Psoas muscle (tissue), 7 donors: ENCODE measurements at regions not wholly inside any gene's neighbourhood (a gene's known extent, or its start where the extent isn't known, plus 50 kb on each side); places are given as distances from the start of the nearest gene placed in this dataset.

Experiments used
- ATAC-seq, 4 donors: fragments of 200-7000 bp; cut with Tn5 transposase; one replicate each; pipeline ENCODE4 v1.9.1; 2020; ENCODE audit warnings: moderate library complexity in 3 of 4, mild to moderate bottlenecking in 2 of 4
- DNase-seq, 2 donors: peaks; one replicate each; pipeline ENCODE4 v3.0.0-alpha.2; 2020
- H3K27ac ChIP-seq: fragments of 200-600 bp; one replicate; pipeline ENCODE4 v1.8.0; 2022
- H3K27me3 ChIP-seq, 3 donors: fragments of 200-600 bp in 1 of 3; one replicate each; pipeline versions ENCODE4 v1.6.1 to v1.8.0; 2013 to 2022; ENCODE audit warnings: low read length in 2 of 3, mild to moderate bottlenecking in 2 of 3, moderate library complexity in 1 of 3; ENCODE audit not compliant: insufficient read depth in 3 of 3
- H3K36me3 ChIP-seq, 2 donors: fragments of 200-600 bp in 1 of 2; one replicate each; pipeline versions ENCODE4 v1.6.1 to v1.8.0; 2013 to 2022; ENCODE audit warnings: low read depth in 1 of 2, mild to moderate bottlenecking in 1 of 2, moderate library complexity in 1 of 2; ENCODE audit not compliant: insufficient read depth in 1 of 2
- H3K4me1 ChIP-seq: fragments of 200-600 bp; one replicate; pipeline ENCODE4 v1.8.0; 2022
- H3K4me3 ChIP-seq: fragments of 200-600 bp; one replicate; pipeline ENCODE4 v1.8.0; 2022; ENCODE audit warnings: mild to moderate bottlenecking
- H3K9me3 ChIP-seq: fragments of 200-600 bp; one replicate; pipeline ENCODE4 v1.8.0; 2022
- WGBS, 3 donors: extraction: QIAGEN DNeasy Blood & Tissue Kit; methylation state at CpG; one replicate each; pipeline versions ENCODE4 v1.1.6 to v1.1.7; 2013; 5-methylcytosine and 5-hydroxymethylcytosine counted together
- intact Hi-C, 2 donors: fragments of 100-400 bp; cut with DNase I; formaldehyde crosslinking; loops; one replicate each; pipeline versions ENCODE4 v1.11.0 to v1.14.2; 2022
- TF ChIP-seq, protein P1 (sequence below): fragments of 200-600 bp; IDR thresholded peaks from one replicate; pipeline ENCODE4 v1.8.0; 2022; ENCODE audit warnings: antibody characterized with exemption
- donor health status: healthy with polysubstance abuse.
- donor health status: DM: no; HTN: no; CAD: no; lungs with moderate emphysema.
- donor health status: Bipolar disorder and iron deficiency.
- donor health status: healthy.
- donor health status: DM: yes; HTN: yes; CAD: no.
- donor health status: DM: no; HTN: no; CAD: no.
- donor health status: DM: yes; HTN: yes; CAD: no.

DNA sequence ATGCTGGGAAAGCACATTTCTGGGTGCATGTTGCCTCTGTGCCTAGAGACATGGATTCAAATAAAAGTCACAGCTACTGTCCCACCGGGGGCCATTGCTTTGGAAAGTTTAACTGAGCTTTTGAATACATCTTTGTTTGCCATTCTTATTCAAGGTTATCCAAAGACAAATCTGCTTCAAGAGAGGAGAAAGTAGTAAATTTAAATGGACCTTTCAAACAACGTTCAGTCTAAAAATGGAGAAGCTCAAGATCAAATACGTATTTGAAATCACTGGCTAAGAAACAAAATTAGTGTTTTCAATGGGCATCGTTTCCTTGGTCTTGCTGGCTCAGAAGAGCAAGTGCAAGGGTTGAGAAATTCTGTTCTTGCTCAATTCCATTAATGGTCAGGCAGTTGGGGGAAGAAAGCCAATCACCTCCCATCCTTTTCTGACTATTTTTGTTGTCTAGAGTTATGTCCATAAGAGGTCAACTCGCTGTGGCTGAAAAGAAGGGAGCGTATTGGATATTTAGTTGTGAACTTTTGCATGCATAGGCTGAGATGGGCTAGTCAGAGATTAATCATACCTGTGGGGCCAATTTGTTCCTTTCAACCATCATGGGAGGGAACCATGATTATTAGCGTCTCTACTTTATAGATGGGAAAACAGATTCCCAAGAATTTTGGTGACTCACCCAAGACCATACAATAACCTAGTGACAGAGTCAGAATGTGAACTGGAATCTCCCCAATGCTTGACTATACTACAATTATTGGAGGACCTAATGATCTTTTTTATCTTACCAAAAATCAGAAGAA, 276.2 kb upstream of the TNC start:
- Histone ChIP-seq H3K4me1 (no peaks in the 10 kb centered on the region), H3K27me3 (no peaks in the 10 kb centered on the region), H3K27ac (no peak overlapping the region), H3K4me3 (no peak overlapping the region), H3K36me3 (no peaks in the 10 kb centered on the region), H3K9me3 (no peaks in the 10 kb centered on the region)
- 80 to 87% (median 83%) methylated on average over 7 of the region's 7 CpGs for WGBS, 3 donors
- DNase-seq: no peak
- no peak for ATAC-seq
- intact Hi-C loops: no loop called here
- TF ChIP-seq, protein P1, sequence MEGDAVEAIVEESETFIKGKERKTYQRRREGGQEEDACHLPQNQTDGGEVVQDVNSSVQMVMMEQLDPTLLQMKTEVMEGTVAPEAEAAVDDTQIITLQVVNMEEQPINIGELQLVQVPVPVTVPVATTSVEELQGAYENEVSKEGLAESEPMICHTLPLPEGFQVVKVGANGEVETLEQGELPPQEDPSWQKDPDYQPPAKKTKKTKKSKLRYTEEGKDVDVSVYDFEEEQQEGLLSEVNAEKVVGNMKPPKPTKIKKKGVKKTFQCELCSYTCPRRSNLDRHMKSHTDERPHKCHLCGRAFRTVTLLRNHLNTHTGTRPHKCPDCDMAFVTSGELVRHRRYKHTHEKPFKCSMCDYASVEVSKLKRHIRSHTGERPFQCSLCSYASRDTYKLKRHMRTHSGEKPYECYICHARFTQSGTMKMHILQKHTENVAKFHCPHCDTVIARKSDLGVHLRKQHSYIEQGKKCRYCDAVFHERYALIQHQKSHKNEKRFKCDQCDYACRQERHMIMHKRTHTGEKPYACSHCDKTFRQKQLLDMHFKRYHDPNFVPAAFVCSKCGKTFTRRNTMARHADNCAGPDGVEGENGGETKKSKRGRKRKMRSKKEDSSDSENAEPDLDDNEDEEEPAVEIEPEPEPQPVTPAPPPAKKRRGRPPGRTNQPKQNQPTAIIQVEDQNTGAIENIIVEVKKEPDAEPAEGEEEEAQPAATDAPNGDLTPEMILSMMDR: no peak

DNA sequence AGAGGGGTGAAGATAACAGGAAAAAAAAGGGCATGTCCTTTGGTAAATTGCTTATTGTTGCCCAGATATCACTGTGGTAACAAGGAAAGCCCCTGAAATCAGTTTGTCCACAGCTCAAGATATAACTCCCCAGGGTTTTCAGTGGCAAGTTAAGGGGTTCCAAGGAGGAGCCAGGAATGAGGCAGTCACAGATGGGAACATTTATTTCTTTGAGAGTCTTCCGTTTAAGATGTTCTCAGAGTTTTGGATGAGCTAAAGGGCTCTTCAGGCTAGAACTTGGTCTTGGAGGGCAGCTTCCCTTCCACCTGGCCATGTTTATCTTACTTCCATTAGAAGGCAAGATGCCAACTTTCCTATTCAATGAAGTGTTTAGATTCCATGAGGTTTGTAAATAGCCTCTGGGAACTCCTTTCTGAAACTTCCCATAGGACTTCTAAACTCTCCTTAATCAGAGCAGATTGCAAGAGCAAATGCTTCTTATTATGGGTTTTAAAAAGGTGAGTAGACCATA, 277.6 kb upstream of the TNC start:
- no peaks in the 10 kb centered on the region for H3K4me1 ChIP-seq
- TF ChIP-seq, protein P1: no peak
- H3K27ac ChIP-seq: no peak overlapping the region
- whole genome bisulfite sequencing, 3 donors: 0 to 29% (median 16%) methylated on average over 1 of the region's 1 CpG
- ATAC-seq: no peak
- H3K4me3 ChIP-seq: no peak overlapping the region
- intact Hi-C loops: no loop called here
- DNase-seq: no peak
- H3K9me3 ChIP-seq: no peaks in the 10 kb centered on the region
- H3K27me3 ChIP-seq: no peaks in the 10 kb centered on the region
- no peaks in the 10 kb centered on the region for H3K36me3 ChIP-seq

- Histone ChIP-seq H3K27me3 (no peaks in the 10 kb centered on the region), H3K36me3 (no peaks in the 10 kb centered on the region), H3K9me3 (no peaks in the 10 kb centered on the region), H3K4me1 (no peaks in the 10 kb centered on the region), H3K27ac (no peak overlapping the region), H3K4me3 (no peak overlapping the region)
- intact Hi-C loops: no loop called here
- no peak for DNase-seq
- no peak for ATAC-seq
- TF ChIP-seq, protein P1: no peak
Observed at GRCh38 chr9:115396071-115396529, 278.1 kb upstream of the TNC start.

- TF ChIP-seq, protein P1: no peak
- Histone ChIP-seq H3K27me3 (no peaks in the 10 kb centered on the region), H3K27ac (no peak overlapping the region), H3K4me1 (no peaks in the 10 kb centered on the region), H3K4me3 (no peak overlapping the region), H3K36me3 (no peaks in the 10 kb centered on the region), H3K9me3 (no peaks in the 10 kb centered on the region)
- WGBS, 3 donors: 85 to 92% (median 89%) methylated on average over 4 of the region's 4 CpGs
- DNase-seq: no peak
- ATAC-seq: no peak
- intact Hi-C loops: no loop called here
Observed at GRCh38 chr9:115397591-115398312, 279.8 kb upstream of the TNC start.
